ENCODE measurements at regions not wholly inside any gene's neighbourhood (a gene's known extent, or its start where the extent isn't known, plus 50 kb on each side); places are given as distances from the start of the nearest gene placed in this dataset.

- no peak overlapping the region for H3K9ac ChIP-seq (ENCODE audit: low read length)
- H3K27me3 ChIP-seq (ENCODE audit: insufficient read depth, low read depth, low read length) = no peaks in the 10 kb centered on the region
- no peaks in the 10 kb centered on the region for H3K36me3 ChIP-seq (ENCODE audit: insufficient read depth, low read length)
- H3K79me2 ChIP-seq (replicated peaks; ENCODE audit: insufficient read depth, low read length) = no peaks in the 10 kb centered on the region
- no peaks in the 10 kb centered on the region for H3F3A ChIP-seq (ENCODE audit: insufficient read depth, low read length, poor library complexity, severe bottlenecking)
- H3K9me3 ChIP-seq (ENCODE audit: low read length) = no peaks in the 10 kb centered on the region
- no peak overlapping the region for H3K27ac ChIP-seq (ENCODE audit: low read length)
- no peak overlapping the region for H2AFZ ChIP-seq (ENCODE audit: low read depth, low read length)
- H3K4me3 ChIP-seq (ENCODE audit: low read length) = no peak overlapping the region
- TF ChIP-seq POLR2AphosphoS5 (IDR thresholded peaks at IDR 0.05) (no peak), RAD21 (conservative IDR thresholded peaks at IDR 0.05) (no peak), MXI1 (conservative IDR thresholded peaks at IDR 0.05; ENCODE audit: poor library complexity, severe bottlenecking) (no peak), TAF1 (IDR thresholded peaks at IDR 0.05; ENCODE audit: low read depth) (no peak), EP300 (conservative IDR thresholded peaks at IDR 0.05; ENCODE audit: poor library complexity, severe bottlenecking) (no peak), EZH2 (IDR thresholded peaks at IDR 0.05; ENCODE audit: borderline replicate concordance, insufficient read depth, low read length, poor library complexity, severe bottlenecking) (no peak), REST (IDR thresholded peaks at IDR 0.05; ENCODE audit: borderline replicate concordance) (no peak), SMC3 (conservative IDR thresholded peaks at IDR 0.05; ENCODE audit: poor library complexity) (no peak)
- TF ChIP-seq, protein P1, sequence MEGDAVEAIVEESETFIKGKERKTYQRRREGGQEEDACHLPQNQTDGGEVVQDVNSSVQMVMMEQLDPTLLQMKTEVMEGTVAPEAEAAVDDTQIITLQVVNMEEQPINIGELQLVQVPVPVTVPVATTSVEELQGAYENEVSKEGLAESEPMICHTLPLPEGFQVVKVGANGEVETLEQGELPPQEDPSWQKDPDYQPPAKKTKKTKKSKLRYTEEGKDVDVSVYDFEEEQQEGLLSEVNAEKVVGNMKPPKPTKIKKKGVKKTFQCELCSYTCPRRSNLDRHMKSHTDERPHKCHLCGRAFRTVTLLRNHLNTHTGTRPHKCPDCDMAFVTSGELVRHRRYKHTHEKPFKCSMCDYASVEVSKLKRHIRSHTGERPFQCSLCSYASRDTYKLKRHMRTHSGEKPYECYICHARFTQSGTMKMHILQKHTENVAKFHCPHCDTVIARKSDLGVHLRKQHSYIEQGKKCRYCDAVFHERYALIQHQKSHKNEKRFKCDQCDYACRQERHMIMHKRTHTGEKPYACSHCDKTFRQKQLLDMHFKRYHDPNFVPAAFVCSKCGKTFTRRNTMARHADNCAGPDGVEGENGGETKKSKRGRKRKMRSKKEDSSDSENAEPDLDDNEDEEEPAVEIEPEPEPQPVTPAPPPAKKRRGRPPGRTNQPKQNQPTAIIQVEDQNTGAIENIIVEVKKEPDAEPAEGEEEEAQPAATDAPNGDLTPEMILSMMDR (IDR thresholded peaks at IDR 0.05; ENCODE audit: poor library complexity, severe bottlenecking) = no peak
- H3K4me2 ChIP-seq (ENCODE audit: low read length) = no peak overlapping the region
- no peaks in the 10 kb centered on the region for H3K9me2 ChIP-seq (ENCODE audit: insufficient read depth, low read length)
- H4K20me1 ChIP-seq (ENCODE audit: insufficient read depth) = no peaks in the 10 kb centered on the region
Observed at GRCh38 chr13:107993239-107993949, 221.9 kb downstream of the LIG4 start.

- TF ChIP-seq MXI1 (conservative IDR thresholded peaks at IDR 0.05; ENCODE audit: poor library complexity, severe bottlenecking) (no peak), RAD21 (conservative IDR thresholded peaks at IDR 0.05) (no peak), REST (IDR thresholded peaks at IDR 0.05; ENCODE audit: borderline replicate concordance) (no peak), POLR2AphosphoS5 (IDR thresholded peaks at IDR 0.05) (no peak), SMC3 (conservative IDR thresholded peaks at IDR 0.05; ENCODE audit: poor library complexity) (no peak), TAF1 (IDR thresholded peaks at IDR 0.05; ENCODE audit: low read depth) (no peak), EZH2 (IDR thresholded peaks at IDR 0.05; ENCODE audit: borderline replicate concordance, insufficient read depth, low read length, poor library complexity, severe bottlenecking) (no peak), EP300 (conservative IDR thresholded peaks at IDR 0.05; ENCODE audit: poor library complexity, severe bottlenecking) (no peak)
- TF ChIP-seq, protein P1 (IDR thresholded peaks at IDR 0.05; ENCODE audit: poor library complexity, severe bottlenecking) = no peak
- no peaks in the 10 kb centered on the region for H3F3A ChIP-seq (ENCODE audit: insufficient read depth, low read length, poor library complexity, severe bottlenecking)
- H3K4me2 ChIP-seq (ENCODE audit: low read length) = no peak overlapping the region
- no peak overlapping the region for H3K9ac ChIP-seq (ENCODE audit: low read length)
- H3K9me2 ChIP-seq (ENCODE audit: insufficient read depth, low read length) = no peaks in the 10 kb centered on the region
- no peaks in the 10 kb centered on the region for H3K36me3 ChIP-seq (ENCODE audit: insufficient read depth, low read length)
- no peak overlapping the region for H3K27ac ChIP-seq (ENCODE audit: low read length)
- H4K20me1 ChIP-seq (ENCODE audit: insufficient read depth) = no peaks in the 10 kb centered on the region
- H3K9me3 ChIP-seq (ENCODE audit: low read length) = no peaks in the 10 kb centered on the region
- H3K4me3 ChIP-seq (ENCODE audit: low read length) = no peak overlapping the region
- H2AFZ ChIP-seq (ENCODE audit: low read depth, low read length) = no peak overlapping the region
- H3K27me3 ChIP-seq (ENCODE audit: insufficient read depth, low read depth, low read length) = no peaks in the 10 kb centered on the region
- H3K79me2 ChIP-seq (replicated peaks; ENCODE audit: insufficient read depth, low read length) = no peaks in the 10 kb centered on the region
Observed at GRCh38 chr13:107992542-107992941, 222.8 kb downstream of the LIG4 start.

Measured in neural cell (in vitro differentiated cells).